Fibroblast of lung (primary cell): ENCODE measurements at regions not wholly inside any gene's neighbourhood (a gene's known extent, or its start where the extent isn't known, plus 50 kb on each side); places are given as distances from the start of the nearest gene placed in this dataset.

Experiments used
- DNase-seq, 2 donors: peaks; one replicate each; pipeline versions ENCODE4 v3.0.0 to v3.0.0-alpha.2; 2010; ENCODE audit warnings: low read depth in 2 of 2
- H2AFZ ChIP-seq: 2 replicates; pipeline ENCODE4 v1.5.1; 2012; ENCODE audit warnings: low read length, control low read depth, inconsistent platforms
- H3K27ac ChIP-seq: 2 replicates; pipeline ENCODE4 v1.5.1; 2011; ENCODE audit warnings: low read length, control low read depth; ENCODE audit not compliant: insufficient read depth
- H3K27me3 ChIP-seq: 2 replicates; pipeline ENCODE4 v1.5.1; 2011; ENCODE audit warnings: mild to moderate bottlenecking, low read length; ENCODE audit not compliant: control insufficient read depth, insufficient read depth
- H3K36me3 ChIP-seq: 2 replicates; pipeline ENCODE4 v1.5.1; 2011; ENCODE audit warnings: low read length; ENCODE audit not compliant: control insufficient read depth, insufficient read depth
- H3K4me1 ChIP-seq: 2 replicates; pipeline ENCODE4 v1.5.1; 2011; ENCODE audit warnings: low read length; ENCODE audit not compliant: control insufficient read depth, insufficient read depth; ENCODE audit errors: extremely low read depth
- H3K4me2 ChIP-seq: 2 replicates; pipeline ENCODE4 v1.5.1; 2011; ENCODE audit warnings: low read length, control low read depth; ENCODE audit not compliant: insufficient read depth; ENCODE audit errors: extremely low read depth
- H3K4me3 ChIP-seq, 4 experiments: fragments of 200-600 bp in 1 of 4; sonication (generic) in 1 of 4; replicated peaks in 1 of 4; 2 replicates each; pipeline ENCODE4 v1.5.1; 2011 to 2016; ENCODE audit warnings: low read length in 4 of 4, low read depth in 3 of 4, mild to moderate bottlenecking in 3 of 4, control low read depth in 2 of 4, inconsistent platforms in 1 of 4, mixed read lengths in 1 of 4; ENCODE audit not compliant: insufficient read depth in 1 of 4; ENCODE audit errors: control extremely low read depth in 1 of 4
- H3K79me2 ChIP-seq: 2 replicates; pipeline ENCODE4 v1.5.1; 2012; ENCODE audit warnings: mild to moderate bottlenecking, low read length, inconsistent platforms; ENCODE audit not compliant: control insufficient read depth, insufficient read depth
- H3K9ac ChIP-seq: 2 replicates; pipeline ENCODE4 v1.5.1; 2011; ENCODE audit warnings: mild to moderate bottlenecking, low read length, control low read depth; ENCODE audit not compliant: insufficient read depth
- H3K9me3 ChIP-seq: 2 replicates; pipeline ENCODE4 v1.5.1; 2012; ENCODE audit warnings: low read depth, low read length; ENCODE audit not compliant: control insufficient read depth, insufficient read depth
- H4K20me1 ChIP-seq: 2 replicates; pipeline ENCODE4 v1.5.1; 2011; ENCODE audit warnings: low read length; ENCODE audit not compliant: control insufficient read depth, insufficient read depth; ENCODE audit errors: extremely low read depth
- EZH2 ChIP-seq: IDR thresholded peaks from 2 replicates; pipeline ENCODE4 v1.5.1; 2012; ENCODE audit warnings: low read length, control low read depth, mild to moderate bottlenecking; ENCODE audit errors: missing control alignments
- TF ChIP-seq, protein P1 (sequence below), 2 donors: IDR thresholded peaks in 1 of 2; conservative IDR thresholded peaks in 1 of 2; 1 replicate in 1 of 2; 2 replicates in 1 of 2; pipeline ENCODE4 v1.5.1; 2011 to 2012; ENCODE audit warnings: low read length in 2 of 2, control low read depth in 1 of 2, inconsistent platforms in 1 of 2, low read depth in 1 of 2, mild to moderate bottlenecking in 1 of 2

GRCh38 chr17:79517827-79518584, 92.8 kb downstream of the RBFOX3 start:
- Histone ChIP-seq H3K27ac (no peak overlapping the region), H3K79me2 (no peaks in the 10 kb centered on the region)

GRCh38 chr17:79515646-79516571, 94.9 kb downstream of the RBFOX3 start:
- Histone ChIP-seq H3K79me2 (no peaks in the 10 kb centered on the region), H3K4me3 (no peak overlapping the region), H3K9me3 (no peaks in the 10 kb centered on the region), H3K27me3 (no peaks in the 10 kb centered on the region), H3K4me1 (no peaks in the 10 kb centered on the region), H2AFZ (no peak overlapping the region), H3K27ac (no peak overlapping the region), H3K9ac (no peak overlapping the region), H3K36me3 (no peaks in the 10 kb centered on the region), H3K4me2 (no peak overlapping the region), H4K20me1 (no peaks in the 10 kb centered on the region)
- no peak for TF ChIP-seq EZH2
- TF ChIP-seq, protein P1, sequence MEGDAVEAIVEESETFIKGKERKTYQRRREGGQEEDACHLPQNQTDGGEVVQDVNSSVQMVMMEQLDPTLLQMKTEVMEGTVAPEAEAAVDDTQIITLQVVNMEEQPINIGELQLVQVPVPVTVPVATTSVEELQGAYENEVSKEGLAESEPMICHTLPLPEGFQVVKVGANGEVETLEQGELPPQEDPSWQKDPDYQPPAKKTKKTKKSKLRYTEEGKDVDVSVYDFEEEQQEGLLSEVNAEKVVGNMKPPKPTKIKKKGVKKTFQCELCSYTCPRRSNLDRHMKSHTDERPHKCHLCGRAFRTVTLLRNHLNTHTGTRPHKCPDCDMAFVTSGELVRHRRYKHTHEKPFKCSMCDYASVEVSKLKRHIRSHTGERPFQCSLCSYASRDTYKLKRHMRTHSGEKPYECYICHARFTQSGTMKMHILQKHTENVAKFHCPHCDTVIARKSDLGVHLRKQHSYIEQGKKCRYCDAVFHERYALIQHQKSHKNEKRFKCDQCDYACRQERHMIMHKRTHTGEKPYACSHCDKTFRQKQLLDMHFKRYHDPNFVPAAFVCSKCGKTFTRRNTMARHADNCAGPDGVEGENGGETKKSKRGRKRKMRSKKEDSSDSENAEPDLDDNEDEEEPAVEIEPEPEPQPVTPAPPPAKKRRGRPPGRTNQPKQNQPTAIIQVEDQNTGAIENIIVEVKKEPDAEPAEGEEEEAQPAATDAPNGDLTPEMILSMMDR (conservative IDR thresholded peaks at IDR 0.05 in 1 of 2, IDR thresholded peaks at IDR 0.05 in 1 of 2; ENCODE audit: low read depth in 1 of 2, low read length in 2 of 2): no peak
- peak in 1 of 2 donors; percentile 25 for DNase-seq

More at GRCh38 chr17:79517827-79518584, 92.8 kb downstream of the RBFOX3 start:
- Histone ChIP-seq H3K9me3 (no peaks in the 10 kb centered on the region), H4K20me1 (no peaks in the 10 kb centered on the region), H3K4me3 (no peak overlapping the region), H3K4me2 (no peak overlapping the region), H3K4me1 (no peaks in the 10 kb centered on the region), H2AFZ (no peak overlapping the region), H3K9ac (no peak overlapping the region), H3K36me3 (no peaks in the 10 kb centered on the region), H3K27me3 (no peaks in the 10 kb centered on the region)
- TF ChIP-seq, protein P1 (conservative IDR thresholded peaks at IDR 0.05 in 1 of 2, IDR thresholded peaks at IDR 0.05 in 1 of 2; ENCODE audit: low read depth in 1 of 2, low read length in 2 of 2): no peak
- no peak for TF ChIP-seq EZH2
- no peak for DNase-seq

- H3K4me2 ChIP-seq: no peak overlapping the region
- H4K20me1 ChIP-seq: no peaks in the 10 kb centered on the region
- H2AFZ ChIP-seq: no peak overlapping the region
- no peaks in the 10 kb centered on the region for H3K9me3 ChIP-seq
- TF ChIP-seq, protein P1 (conservative IDR thresholded peaks at IDR 0.05 in 1 of 2, IDR thresholded peaks at IDR 0.05 in 1 of 2; ENCODE audit: low read depth in 1 of 2, low read length in 2 of 2): no peak
- TF ChIP-seq EZH2: no peak
- H3K27me3 ChIP-seq: no peaks in the 10 kb centered on the region
- H3K4me1 ChIP-seq: no peaks in the 10 kb centered on the region
- no peak overlapping the region for H3K9ac ChIP-seq
- H3K36me3 ChIP-seq: no peaks in the 10 kb centered on the region
- H3K27ac ChIP-seq: no peak overlapping the region
- no peak for DNase-seq
- H3K4me3 ChIP-seq: no peak overlapping the region
- H3K79me2 ChIP-seq: no peaks in the 10 kb centered on the region
Measured at GRCh38 chr17:79515110-79515509, 95.7 kb downstream of the RBFOX3 start.
